ENCODE measurements at regions not wholly inside any gene's neighbourhood (a gene's known extent, or its start where the extent isn't known, plus 50 kb on each side); places are given as distances from the start of the nearest gene placed in this dataset.

DNA sequence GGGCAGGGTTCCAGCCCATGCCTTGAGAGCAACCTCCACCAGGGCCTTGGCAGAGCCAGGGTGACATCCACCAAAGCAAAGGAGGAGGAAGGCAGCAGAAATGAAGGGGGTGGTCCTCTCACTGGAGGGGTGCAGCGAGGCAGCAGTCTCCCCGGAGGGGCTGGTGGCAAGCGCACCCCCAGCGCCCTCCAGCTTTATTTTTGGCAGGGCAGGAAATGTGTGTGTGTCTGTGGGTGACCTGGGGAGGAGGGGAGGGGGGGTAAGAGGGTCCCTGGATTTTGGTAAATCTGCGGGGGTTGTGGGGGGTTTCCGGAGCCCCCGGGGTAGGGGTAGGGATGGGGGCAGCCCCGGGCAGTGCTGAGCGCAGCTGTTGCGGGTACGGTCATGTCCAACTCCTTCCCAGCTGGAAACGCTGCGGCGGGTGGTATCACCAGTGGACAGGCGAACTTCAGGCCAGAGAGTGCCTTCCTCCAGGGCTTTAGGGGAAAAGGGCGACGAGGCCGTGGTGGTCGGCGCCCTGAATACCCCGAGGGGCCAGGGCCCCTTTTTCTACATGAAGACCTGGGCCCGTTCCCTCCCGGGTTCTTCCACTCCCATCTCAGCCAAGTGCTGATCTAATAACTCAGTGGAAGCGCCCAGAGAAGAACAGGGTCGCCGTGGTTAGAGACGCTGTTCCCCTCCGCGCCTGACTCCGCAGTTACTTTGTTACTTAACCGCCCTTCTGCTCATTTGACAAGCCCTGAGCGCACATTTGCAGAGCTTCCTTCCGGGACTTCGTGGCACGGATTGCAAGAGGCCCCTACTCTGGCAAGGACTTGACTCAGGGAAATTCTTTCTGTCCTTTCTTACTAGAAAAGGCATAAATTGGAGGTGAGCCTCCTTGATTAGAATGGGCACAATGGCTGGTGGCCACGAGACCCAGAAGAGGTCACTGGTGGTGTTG lies 55.2 kb downstream of the FOS start:
- no peak for DNase-seq (ENCODE audit: low spot score)

DNA sequence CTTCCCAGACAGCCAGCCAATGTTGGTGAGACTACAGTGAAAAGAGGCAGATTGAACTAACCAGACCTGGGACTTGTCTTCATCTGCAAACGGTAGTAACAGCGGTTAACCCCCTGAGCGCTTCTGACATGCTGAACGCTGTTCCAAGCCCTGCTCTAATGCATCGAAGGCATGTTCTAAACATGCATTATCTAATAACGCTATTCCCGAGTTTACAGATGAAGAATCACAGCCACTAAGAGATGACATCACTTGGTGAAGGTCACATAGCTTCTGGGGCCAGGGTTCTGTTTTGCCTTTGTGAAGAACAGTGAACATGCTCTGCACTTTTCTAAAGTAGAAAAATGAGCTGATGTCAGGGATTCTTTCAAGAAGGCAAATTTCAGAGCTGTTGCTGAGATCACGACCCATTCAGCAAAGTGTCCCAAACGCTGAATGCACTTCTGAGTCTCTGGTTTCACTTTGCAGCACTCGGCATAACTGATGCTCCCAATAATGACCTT lies 56.0 kb downstream of the FOS start:
- peak; percentile 3 for DNase-seq (ENCODE audit: low spot score)

DNA sequence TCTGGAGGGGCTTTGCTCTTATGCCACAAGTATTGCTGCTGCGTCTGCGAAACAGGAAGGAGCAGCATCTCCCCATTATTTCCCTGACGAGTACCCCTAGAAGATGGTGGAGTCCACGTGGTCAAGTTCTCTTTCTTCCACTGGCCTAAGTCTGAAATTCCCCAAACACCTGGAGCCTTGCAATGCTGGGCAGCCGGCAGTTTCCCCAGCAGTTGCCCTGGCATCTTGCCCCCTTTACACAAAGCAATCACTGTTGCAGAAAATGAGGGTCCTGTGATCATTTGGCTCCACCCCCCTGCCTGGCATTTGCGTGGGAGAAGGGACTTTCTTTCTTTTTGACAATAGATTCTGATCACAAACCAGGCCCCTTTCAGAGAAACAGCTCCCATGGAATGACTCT lies 56.9 kb downstream of the FOS start:
- DNase-seq (ENCODE audit: low spot score), result no peak

DNA sequence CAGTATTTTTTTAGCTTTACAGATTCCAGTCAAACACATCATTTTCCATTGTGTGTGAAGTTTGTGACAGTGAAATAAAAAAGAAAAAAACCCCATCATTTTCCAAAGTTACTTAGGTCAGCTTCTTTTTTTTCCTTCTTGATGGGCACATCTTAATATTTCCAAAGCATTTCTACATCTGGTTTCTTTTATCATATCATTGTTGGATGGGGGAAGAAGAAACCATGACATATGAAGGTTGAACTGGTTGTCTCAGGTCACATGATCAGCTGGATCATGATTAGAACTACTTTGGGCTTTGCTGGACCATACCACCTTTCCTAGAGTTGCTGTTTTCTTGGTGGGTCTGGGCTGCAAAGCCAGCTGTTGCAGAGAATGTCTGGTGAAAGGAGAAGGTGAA lies 59.8 kb downstream of the FOS start:
- no peak for DNase-seq (ENCODE audit: low spot score)

DNA sequence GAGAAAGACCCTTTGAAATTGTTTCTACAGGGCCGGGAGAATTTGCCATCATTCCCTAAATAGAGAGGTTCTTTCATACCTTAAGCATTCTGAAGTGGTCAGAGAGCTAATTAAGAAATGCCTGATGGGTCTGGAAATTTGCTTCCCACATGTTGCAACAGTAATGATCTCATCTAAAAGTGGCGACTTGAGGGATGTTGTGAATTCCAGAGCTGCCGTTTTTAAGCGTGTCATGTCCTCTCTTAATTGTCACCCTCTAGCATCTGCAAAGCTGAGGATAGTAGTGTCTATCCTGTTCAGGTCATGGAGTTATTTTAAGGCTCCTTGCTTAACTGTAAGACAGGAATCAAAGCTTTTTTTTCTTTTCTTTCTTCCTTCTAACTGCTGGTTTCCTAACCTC lies 60.4 kb downstream of the FOS start:
- DNase-seq (ENCODE audit: low spot score), result peak; percentile 33

DNA sequence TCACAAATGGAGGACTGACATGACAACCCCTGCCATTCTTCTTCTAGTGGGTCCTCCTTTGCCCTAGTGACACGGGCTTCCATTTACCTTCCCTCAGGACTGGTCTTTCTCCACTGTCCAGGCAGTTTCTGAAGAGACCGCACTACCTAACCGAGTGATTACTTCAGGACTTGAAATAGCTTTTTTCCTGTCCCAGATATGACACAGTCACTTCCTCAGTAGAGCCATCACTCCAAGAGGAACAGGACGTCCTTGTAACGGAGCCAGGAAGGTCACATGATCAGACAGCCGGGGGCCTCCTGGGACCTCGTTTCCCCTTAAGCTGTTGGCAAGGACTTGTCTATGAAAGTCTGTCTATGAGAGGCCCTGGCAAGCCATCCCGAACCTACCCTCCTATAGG lies 62.3 kb downstream of the FOS start:
- DNase-seq (ENCODE audit: low spot score), result no peak

DNA sequence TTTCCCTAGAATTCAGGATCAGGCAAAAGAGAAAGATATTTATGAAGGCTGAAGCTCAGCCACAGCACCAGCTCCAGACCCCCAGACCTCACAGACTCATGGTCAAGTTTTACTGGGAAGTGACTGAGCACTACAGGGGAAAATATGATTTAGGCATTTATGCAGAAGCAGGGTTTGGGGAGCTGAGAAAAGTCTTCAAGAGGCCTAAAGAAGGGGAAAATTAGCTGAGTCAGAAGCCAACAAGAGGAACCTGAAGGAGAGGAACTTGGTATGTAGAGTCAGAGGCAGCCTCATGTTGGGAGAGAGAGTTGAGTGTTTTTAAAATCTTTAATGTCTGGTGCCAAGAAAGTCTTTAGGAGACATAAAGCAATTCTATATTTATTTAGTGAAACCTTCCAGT lies 63.0 kb downstream of the FOS start:
- DNase-seq (ENCODE audit: low spot score), result no peak

DNA sequence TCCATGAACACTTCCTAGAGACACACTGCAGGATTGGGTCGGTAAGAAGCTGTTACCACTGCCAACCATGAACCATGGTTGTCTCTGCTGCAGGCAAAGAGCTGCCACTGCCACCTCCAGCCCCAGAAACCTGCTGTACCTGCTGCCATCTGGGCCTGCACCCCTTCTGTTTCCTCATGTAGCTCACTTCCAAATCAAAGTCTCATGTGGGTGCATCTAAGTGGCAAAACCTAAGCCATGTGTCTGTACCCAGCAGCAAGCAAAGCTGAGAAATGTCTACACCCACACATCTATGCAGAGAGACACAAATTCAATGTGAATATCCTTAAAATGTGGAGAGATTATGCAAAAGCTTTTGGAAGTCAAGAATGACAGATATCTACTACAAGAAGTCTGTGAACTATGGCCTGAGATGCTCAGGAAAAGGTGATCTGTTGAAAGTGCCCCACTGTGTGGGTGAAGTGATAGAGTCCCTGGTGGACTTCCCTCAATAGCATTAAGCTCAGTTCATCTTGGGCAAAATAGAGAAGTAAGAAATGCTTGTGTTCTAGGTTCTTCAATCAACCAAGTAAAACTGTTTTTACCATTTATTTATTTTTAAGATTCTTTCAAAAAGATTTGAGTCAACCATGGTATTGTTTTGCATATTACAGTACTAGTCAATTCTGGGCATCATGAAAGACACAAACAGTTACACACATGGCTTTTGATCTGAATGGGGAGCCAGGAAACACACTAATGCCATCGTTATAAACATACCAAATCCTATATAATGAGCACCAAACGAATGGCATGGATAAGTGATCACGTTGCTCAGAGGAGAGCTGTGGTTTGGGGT lies 64.4 kb downstream of the FOS start:
- DNase-seq (ENCODE audit: low spot score), result no peak

DNA sequence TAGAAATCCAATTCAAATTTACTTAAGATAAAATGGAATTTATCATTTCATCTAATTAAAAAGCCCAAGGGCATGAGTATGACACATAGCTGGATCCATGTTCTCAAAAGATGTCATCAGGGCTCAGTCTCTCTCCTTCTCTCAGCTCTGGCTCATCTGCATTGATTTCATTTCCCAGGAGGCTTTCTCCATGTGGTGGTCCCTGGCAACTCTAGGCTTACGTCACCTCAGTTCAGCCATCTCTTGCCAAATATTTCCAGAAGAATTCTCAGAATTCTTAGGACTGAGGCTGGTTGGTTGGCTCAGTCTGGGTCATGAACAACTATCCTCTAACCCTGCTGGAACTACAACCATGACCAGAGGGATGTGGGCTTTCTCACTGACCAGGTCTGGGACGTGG lies 65.3 kb downstream of the FOS start:
- DNase-seq (ENCODE audit: low spot score), result no peak

DNA sequence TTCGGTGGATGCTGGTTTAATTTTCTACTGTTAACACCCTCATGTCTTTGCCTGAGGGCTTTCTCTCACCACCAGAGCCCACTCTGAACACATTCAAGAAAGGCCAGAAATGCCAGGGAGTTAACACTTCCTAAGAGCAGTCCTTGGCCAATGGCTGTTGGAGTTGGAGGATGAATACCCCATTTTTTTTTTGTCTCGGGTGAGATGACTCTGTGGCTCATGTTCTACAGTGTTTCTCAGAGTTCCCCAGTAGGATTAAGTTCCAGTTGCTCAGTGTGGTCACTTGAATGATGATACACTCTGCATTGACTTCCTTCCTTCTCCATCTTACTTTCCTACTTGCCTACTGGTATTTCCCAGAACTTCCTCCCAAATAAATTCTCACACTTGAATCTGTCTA lies 65.8 kb downstream of the FOS start:
- DNase-seq (ENCODE audit: low spot score), result no peak

DNA sequence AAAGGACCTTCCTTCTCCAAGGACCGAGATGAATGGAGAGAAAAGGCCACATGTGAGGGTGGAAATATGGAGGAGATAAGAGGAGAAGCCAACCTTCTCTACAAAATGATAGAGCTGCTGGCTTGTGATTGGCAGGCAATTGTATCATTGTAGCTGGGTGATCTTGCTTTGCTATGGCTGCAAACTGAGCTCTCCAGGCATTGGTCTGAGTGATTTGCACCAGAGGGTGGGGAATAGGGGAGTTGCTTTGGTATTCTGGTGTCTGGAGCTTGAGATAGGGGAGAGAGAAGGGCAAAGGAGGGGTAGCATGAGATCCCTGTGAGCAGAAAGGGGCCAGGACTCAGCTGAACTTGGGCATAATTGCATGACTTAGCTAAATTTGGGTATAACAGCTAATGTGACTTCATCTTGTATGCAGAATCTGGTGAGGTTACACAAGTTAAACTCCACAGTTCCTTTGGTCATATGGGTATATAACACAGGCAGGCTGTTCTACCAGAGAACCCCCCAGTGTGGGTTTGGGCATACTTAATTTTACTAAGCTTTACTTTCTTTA lies 72.0 kb downstream of the FOS start:
- no peak for DNase-seq (ENCODE audit: low spot score)

DNA sequence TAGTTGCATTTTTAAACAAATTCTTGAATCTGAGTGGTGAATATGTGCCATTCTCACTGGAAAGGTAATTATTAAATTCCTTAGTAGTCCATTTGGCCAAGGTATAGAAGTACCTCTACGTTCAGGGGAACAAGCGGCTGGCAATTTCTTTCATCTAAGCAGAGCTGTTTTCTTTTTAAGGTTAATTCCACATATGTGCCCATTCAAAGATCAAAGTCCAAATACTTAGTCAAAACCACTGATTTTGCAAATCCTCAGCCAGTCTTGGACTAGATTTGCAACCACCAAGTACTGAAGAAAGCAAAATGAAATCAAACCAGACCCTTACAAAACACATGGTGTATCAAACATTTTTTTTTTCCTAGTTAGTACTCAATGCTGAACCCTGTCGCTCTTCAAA lies 68.7 kb upstream of the JDP2 start:
- no peak for DNase-seq (ENCODE audit: low spot score)

DNA sequence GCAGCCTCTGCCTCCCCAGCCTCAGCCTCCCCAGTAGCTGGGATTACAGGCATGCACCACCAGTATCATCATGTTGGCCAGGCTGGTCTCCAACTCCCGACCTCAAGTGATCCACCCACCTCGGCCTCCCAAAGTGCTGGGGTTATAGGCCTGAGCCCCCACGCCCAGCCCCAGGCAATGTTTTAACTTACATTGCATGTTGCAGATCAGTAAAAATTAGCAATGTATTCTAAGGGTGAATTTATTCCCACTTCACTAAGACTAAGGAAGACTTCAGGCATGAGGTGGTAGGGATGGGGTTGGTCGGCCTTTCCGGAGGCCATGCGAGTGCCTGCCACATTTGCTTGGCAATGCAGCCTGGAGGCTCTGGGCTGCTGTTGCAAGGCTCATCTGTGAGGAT lies 66.8 kb upstream of the JDP2 start:
- DNase-seq (ENCODE audit: low spot score), result no peak

DNA sequence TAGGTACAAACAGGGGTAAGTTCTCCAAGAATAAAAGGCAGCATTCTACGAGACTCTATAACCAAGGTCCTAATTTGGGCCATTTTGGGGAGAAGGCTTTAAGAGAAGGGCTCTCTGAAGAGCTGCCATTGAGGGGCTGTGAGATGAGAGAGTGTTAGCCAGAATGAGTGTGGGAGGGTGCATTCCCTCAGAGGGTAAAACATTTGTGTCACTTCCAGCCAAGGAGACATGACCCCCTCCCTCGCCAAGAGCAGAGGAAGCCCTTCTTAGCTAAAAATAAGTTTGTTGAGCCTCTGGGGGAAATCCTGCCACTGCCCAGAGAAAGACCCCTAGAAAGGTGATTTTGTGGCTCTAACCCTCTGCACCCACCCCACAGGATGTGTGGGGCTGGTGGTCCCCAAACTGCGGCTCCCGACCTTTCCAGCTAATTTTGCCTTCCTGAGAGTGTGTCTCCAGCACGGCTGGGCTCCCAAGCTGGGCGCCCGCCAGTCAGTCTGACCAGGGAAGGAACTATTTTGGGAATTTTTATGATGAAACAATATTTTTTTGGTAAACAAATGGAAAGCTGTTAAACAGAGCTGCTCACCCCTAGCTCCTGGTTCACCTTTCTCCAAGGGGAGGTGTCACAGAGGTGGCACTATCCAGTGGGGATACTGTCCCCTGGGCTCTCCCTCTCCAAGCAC lies 65.9 kb upstream of the JDP2 start:
- DNase-seq (ENCODE audit: low spot score), result no peak

DNA sequence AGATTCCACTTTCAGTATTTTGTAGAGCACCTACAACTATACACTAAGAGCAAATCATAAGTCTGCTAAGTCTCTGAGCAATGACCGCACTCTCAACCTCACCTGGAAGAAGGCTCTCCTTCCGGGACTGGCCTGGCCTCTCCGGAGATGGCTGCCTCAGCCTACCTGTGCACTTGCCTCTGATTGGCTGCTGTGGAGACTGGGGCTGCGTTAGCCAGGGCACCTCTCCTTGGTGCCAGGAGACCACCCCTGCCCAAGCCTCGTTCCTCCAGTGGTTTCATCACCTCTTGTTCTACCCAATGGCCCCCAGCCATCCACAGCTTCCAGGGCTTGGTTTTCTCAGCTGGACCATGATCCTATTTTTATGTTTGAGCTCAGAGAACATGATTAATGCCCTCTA lies 64.7 kb upstream of the JDP2 start:
- no peak for DNase-seq (ENCODE audit: low spot score)

DNA sequence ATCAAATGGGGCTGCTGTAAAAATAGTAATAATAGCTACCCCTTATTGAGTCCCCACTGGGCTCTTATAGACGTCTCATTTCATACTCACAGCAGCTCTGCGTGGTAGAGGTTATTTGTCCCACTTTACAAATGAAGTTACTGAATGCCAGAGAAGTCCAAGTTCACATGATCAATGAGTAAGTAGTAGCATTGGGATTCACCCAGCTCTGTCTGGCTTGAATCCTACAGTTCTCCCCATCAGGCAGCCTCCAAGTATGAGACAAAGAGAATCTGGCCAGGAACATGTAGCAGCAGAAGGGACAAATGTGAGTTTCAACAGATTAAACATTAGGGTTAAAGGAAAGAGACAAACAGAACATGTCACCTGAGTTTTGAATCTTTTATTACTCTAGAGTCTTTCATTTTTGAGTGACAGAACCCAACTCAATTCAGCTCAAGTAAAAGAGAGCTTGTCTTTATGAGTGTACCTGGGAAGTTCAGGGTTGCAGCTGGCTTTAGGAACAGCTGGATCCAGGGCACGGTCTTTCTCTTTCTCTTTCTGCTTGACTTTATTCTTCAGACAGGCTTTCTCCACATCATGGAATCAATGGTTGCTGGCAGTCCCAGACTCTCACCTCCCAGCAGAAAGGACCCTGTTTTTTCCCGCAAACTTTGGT lies 64.1 kb upstream of the JDP2 start:
- no peak for DNase-seq (ENCODE audit: low spot score)

DNA sequence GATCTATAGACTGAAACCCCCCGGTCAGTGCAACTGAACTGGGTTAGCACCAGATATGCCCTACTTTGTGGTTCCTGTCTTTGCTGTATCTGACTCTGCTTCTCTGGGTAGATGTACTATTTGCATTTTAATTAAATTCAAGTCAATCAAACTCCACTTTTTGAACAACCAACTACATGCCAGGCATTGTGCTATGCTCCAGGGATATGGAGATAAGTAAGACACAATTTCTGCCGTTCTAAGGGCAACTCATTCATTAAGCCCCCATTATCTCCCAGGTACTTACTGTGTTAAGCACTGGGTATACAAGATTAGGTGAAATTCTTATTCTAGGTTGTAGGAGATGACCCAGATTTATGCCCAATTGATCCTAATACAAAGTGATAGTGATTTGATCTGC lies 62.7 kb upstream of the JDP2 start:
- DNase-seq (ENCODE audit: low spot score), result no peak

DNA sequence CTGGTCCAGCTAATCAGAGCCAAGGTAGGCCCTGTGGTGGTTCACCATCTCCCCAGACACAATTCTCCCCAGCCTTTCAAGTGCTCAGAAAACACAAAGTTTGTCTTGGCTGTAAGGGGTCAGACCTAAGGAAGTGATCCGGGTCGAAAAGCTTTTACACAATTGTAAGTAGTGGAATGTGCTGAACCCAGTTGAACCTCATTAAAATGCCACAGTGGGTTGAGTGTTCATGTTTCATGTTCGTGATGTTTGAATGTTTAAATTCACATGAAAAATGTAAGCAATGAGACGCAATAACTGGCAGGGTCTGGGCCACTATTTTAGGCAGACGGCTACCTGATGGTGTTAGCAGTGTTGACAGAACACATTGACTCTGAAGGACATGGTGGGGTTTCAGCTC lies 60.9 kb upstream of the JDP2 start:
- no peak for DNase-seq (ENCODE audit: low spot score)

DNA sequence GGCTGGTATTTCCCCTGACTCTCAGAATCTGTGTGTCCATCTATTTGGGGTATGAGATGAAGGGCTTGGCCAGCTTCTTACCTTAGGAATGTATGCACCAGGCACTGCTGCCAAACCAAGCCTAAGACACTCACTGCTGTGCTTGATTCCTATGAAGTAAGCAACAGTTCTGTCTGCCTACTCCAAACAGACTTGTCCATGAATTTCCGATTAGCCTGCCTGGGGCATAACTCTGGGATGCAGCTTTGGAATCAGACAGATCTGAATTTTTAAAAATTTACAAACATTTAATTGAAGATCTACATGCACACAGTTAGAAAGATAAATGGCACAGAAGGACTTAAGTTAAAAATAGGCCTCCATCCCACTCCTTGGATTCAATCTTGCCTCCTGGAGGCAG lies 59.5 kb upstream of the JDP2 start:
- no peak for DNase-seq (ENCODE audit: low spot score)

DNA sequence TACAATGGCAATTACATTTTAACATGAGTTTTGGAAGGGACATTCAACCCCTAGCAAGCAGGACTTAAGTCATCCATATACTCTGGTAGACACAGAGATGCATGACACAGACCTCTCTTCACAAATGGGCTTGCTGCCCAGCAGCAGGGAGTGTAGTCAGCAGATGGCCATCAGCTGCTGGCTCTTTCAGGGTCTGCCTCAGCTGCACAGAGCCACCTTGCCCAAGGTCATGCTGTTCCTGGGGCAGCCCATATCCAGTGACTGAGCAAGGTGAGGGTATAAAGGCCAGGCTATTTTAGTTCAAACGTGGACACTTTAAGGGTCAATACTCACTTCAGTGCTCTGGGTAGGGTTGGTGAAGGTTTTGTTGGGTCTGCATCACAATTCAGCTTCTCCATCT lies 58.3 kb upstream of the JDP2 start:
- DNase-seq (ENCODE audit: low spot score), result no peak

DNA sequence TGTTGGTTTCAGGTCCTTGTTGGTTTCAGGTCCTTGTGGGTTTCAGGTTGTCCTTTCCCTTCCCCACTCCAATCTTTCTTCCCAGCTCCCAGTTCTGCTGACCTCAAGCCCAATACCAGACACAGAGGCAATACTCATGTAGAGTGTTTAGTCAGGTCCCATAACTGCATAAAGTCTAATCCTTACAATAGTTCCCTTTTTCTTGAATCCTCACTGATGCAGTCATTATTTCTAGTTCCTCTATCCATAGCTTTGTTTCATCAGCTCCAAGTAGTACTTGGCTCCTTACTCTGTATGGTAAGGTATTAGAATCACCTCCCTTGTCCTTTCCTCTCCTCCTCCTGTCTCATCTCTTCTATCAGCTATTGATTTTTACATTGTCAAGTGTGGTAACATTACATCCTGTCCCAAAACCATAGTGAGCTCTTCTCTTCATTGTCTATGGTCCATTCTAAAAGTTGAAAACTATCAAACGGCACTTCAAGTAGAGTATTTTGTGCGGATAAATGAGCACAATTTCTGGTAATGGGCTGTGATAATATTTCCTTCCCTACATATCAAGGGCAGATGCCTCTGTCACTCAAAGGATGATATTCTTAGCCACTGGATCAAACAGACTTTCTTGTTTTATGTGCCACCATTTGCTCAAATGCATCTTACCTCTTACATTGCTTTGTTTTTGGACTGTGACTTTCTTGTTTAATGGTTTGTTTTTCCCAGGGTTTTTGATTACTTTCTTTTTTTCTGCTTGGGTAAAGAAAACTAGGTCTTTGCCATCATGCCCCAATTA lies 57.2 kb upstream of the JDP2 start:
- DNase-seq (ENCODE audit: low spot score), result no peak
